Adrenal gland (tissue), 9 donors: ENCODE measurements at regions not wholly inside any gene's neighbourhood (a gene's known extent, or its start where the extent isn't known, plus 50 kb on each side); places are given as distances from the start of the nearest gene placed in this dataset.

Experiments used
- DNase-seq, 7 donors: peaks; one replicate each; pipeline ENCODE4 v3.0.0-alpha.2; 2019 to 2020
- H3K27ac ChIP-seq, 5 donors: fragments of 200-600 bp; sonication (generic) in 4 of 5; 1 replicate in 3 of 5; 2 replicates in 2 of 5; pipeline versions ENCODE4 v1.5.1 to v1.8.0; 2016 to 2020; ENCODE audit warnings: mild to moderate bottlenecking in 1 of 5
- H3K27me3 ChIP-seq: fragments of 200-600 bp; 2 replicates; pipeline ENCODE4 v1.8.0; 2021
- H3K36me3 ChIP-seq, 2 donors: fragments of 200-600 bp; replicated peaks in 1 of 2; 1 replicate in 1 of 2; 2 replicates in 1 of 2; pipeline versions ENCODE4 v1.5.1 to v1.8.0; 2018 to 2022
- H3K4me1 ChIP-seq, 2 donors: fragments of 200-600 bp; replicated peaks in 1 of 2; 1 replicate in 1 of 2; 2 replicates in 1 of 2; pipeline versions ENCODE4 v1.5.1 to v1.8.0; 2018 to 2021
- H3K4me3 ChIP-seq, 4 donors: fragments of 200-600 bp; sonication (generic) in 3 of 4; one replicate each; pipeline ENCODE4 v1.5.1; 2016 to 2018
- H3K9me3 ChIP-seq, 3 donors: fragments of 200-600 bp; sonication (generic) in 1 of 3; replicated peaks in 1 of 3; 1 replicate in 2 of 3; 2 replicates in 1 of 3; pipeline versions ENCODE4 v1.5.1 to v1.8.0; 2016 to 2021
- POLR2A ChIP-seq, 2 donors: fragments of 450-650 bp; IDR thresholded peaks; one replicate each; pipeline ENCODE4 v1.6.1; 2017; ENCODE audit warnings: antibody characterized with exemption in 2 of 2, mild to moderate bottlenecking in 2 of 2, moderate library complexity in 1 of 2
- WGBS, 4 donors: extraction: QIAGEN DNeasy Blood & Tissue Kit in 2 of 4; methylation state at CpG; one replicate each; pipeline versions ENCODE4 v1.1.5 to v1.1.7; 2013 to 2017; 5-methylcytosine and 5-hydroxymethylcytosine counted together
- intact Hi-C, 2 donors: fragments of 100-400 bp; cut with DNase I; formaldehyde crosslinking; loops; one replicate each; pipeline versions ENCODE4 v1.14.1 to v1.15.0; 2022 to 2023
- TF ChIP-seq, protein P1 (sequence below), 6 experiments: fragments of 450-650 bp in 4 of 6; fragments of 200-600 bp in 2 of 6; sonication (generic) in 1 of 6; IDR thresholded peaks; 1 replicate in 5 of 6; 2 replicates in 1 of 6; pipeline versions ENCODE4 v1.5.1 to v1.8.0; 2016 to 2021; ENCODE audit warnings: antibody characterized with exemption in 6 of 6, mild to moderate bottlenecking in 2 of 6, moderate library complexity in 1 of 6
- donor health status: healthy with polysubstance abuse.
- donor health status: Bipolar disorder and iron deficiency.
- donor health status: DM: yes; HTN: yes; CAD: no.
- donor health status: DM: no; HTN: no; CAD: no.
- donor health status: DM: no; HTN: no; CAD: no.

DNA sequence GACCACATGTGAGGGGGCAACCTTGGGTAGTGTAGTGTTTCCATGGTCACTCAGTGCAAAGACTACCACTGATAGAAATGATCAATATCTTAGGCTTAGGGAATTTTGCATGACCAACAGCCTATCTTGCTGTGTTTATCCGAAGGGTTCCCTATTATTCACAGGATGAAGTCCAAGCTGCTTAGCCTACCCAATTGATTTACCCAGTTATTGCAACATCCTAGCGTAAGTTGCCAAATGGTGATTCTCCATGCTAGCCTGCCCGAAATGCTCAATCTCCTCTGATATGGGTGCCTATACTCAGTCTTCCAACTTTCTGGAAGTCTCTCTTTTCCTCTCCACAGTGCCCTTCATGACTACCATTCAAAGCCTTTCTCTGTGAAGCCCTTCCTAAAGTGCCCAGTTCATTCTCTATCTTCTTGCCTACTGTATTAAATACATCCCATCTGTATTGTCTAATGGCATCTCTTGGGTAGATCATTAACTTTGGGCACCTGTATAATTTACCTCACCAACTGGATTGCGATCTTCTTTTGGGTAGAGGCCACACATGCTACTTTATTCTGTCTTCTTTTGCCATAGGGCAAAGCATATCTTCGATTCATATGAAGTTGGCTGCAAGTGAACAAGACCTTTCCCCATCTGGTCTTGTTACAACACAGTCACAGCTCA lies 240.5 kb downstream of the CLIC5 start:
- 78 to 93% (median 78%) methylated on average over 5 of the region's 5 CpGs for WGBS, 4 donors
- TF ChIP-seq, protein P1, sequence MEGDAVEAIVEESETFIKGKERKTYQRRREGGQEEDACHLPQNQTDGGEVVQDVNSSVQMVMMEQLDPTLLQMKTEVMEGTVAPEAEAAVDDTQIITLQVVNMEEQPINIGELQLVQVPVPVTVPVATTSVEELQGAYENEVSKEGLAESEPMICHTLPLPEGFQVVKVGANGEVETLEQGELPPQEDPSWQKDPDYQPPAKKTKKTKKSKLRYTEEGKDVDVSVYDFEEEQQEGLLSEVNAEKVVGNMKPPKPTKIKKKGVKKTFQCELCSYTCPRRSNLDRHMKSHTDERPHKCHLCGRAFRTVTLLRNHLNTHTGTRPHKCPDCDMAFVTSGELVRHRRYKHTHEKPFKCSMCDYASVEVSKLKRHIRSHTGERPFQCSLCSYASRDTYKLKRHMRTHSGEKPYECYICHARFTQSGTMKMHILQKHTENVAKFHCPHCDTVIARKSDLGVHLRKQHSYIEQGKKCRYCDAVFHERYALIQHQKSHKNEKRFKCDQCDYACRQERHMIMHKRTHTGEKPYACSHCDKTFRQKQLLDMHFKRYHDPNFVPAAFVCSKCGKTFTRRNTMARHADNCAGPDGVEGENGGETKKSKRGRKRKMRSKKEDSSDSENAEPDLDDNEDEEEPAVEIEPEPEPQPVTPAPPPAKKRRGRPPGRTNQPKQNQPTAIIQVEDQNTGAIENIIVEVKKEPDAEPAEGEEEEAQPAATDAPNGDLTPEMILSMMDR (IDR thresholded peaks at IDR 0.05) = no peak
- no peak for TF ChIP-seq POLR2A (IDR thresholded peaks at IDR 0.05)

DNA sequence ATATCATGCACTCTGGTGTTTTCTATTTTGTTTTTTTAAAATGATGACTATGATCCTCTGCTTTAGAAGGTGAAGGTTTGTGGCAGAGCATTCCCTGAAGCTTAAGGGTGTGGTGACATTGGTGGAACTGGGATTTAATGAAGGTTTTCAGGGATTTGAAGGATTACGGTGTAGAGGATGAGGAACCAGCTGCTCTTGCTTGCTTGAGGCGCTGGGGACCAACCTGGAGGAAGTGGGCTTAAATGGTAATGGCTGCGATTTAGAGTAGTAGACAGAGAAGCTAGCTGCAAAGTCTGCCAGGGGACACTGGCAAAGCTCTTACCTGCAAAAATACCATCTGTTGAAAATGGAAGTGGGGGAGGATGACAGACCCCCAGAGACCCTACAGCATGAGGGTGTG lies 241.8 kb downstream of the CLIC5 start:
- no peak overlapping the region for H3K4me3 ChIP-seq
- TF ChIP-seq, protein P1 (IDR thresholded peaks at IDR 0.05) = no peak
- TF ChIP-seq POLR2A (IDR thresholded peaks at IDR 0.05) = no peak
- no peaks in the 10 kb centered on the region for H3K4me1 ChIP-seq
- H3K27me3 ChIP-seq = no peaks in the 10 kb centered on the region
- H3K9me3 ChIP-seq = no peaks in the 10 kb centered on the region
- no peak for DNase-seq
- intact Hi-C loops = no loop called here
- no peaks in the 10 kb centered on the region for H3K36me3 ChIP-seq
- WGBS, 4 donors = 76 to 85% (median 81%) methylated on average over 3 of the region's 3 CpGs
- no peak overlapping the region for H3K27ac ChIP-seq

More for the DNA sequence above, 240.5 kb downstream of the CLIC5 start:
- Histone ChIP-seq H3K36me3 (no peaks in the 10 kb centered on the region), H3K4me1 (no peaks in the 10 kb centered on the region), H3K27me3 (no peaks in the 10 kb centered on the region), H3K9me3 (no peaks in the 10 kb centered on the region), H3K4me3 (no peak overlapping the region), H3K27ac (no peak overlapping the region)
- DNase-seq = no peak
- intact Hi-C loops = no loop called here

DNA sequence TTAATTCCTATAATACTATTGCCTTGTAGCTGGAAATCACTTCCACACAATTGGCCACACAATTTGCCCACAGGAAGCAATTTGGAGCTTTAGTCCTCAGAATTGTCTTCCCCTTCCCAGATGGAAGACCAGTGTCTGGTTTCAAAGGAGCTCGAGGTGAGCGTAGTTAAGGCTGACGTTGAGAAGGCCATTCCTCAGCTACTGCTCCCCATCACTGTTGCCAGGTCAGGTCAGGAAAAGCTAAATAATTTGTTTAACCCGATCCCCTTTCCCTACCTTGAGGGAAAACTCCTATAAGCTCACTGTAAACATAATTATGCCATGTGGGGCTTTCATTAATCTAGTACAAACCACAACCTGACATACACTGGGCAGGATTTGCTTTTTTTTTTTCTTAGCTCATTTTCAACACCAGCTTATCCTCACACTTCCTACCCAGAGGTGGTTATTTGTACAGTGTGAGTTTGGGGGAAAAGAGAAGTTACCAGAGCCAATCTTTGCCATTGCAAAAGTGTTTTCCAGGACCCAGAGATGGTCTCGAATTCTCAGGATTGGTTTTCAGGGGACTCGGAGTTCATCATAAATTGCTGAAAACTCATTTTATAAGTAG lies 242.7 kb downstream of the CLIC5 start:
- Histone ChIP-seq H3K27me3 (no peaks in the 10 kb centered on the region), H3K4me3 (no peak overlapping the region), H3K36me3 (no peaks in the 10 kb centered on the region), H3K27ac (no peak overlapping the region), H3K9me3 (no peaks in the 10 kb centered on the region), H3K4me1 (no peaks in the 10 kb centered on the region)
- intact Hi-C loops = no loop called here
- WGBS, 4 donors = 57 to 77% (median 67%) methylated on average over 6 of the region's 6 CpGs
- DNase-seq = no peak
- no peak for TF ChIP-seq POLR2A (IDR thresholded peaks at IDR 0.05)
- TF ChIP-seq, protein P1 (IDR thresholded peaks at IDR 0.05) = no peak

DNA sequence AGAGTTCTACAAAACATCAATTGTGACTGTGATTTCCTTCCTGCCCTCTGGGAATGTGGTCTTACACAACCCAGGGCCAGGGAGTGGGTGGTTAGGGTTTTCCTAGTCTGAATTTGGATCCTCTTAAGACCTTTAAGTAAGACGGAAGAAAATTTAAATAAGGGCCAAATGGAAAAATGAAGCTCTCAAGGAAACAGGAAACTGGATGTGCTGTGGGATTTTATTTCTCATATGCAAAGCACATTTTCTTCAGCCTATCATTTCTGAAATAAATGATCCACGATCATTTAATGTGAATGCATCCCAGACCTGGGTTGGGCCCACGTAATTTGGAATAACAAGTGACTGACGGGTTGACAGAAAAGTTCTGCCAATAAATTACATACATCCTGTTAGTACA lies 243.6 kb downstream of the CLIC5 start:
- no peak for DNase-seq
- Histone ChIP-seq H3K27me3 (no peaks in the 10 kb centered on the region), H3K27ac (no peak overlapping the region), H3K4me1 (no peaks in the 10 kb centered on the region), H3K4me3 (no peak overlapping the region), H3K36me3 (no peaks in the 10 kb centered on the region), H3K9me3 (no peaks in the 10 kb centered on the region)
- TF ChIP-seq POLR2A (IDR thresholded peaks at IDR 0.05) = no peak
- TF ChIP-seq, protein P1 (IDR thresholded peaks at IDR 0.05) = no peak
- 75 to 88% (median 78%) methylated on average over 4 of the region's 4 CpGs for WGBS, 4 donors
- intact Hi-C loops = no loop called here
